ENCODE measurements at regions not wholly inside any gene's neighbourhood (a gene's known extent, or its start where the extent isn't known, plus 50 kb on each side); places are given as distances from the start of the nearest gene placed in this dataset.

DNA sequence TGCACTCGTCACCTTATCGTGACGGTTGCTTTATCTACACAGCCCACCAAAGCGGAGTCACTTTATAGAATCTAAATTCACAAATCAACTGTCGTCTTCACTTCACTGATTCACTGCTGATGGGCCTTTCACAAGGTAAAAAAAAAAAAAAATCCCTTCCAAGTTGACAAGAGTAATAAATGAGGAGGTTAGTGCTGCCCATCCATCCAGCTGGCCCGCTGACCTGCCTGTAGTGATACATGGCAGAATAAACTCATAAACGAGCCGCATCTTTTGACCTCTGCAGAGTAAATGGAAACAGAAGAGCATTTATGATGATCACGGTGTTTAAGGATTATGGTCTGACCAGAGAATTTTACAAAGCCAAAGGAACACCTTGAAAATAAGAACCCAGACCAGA, 227.3 kb upstream of the IRX5 start:
- Mint-ChIP-seq H3K4me3 (no peak overlapping the region), H3K27me3 (ENCODE audit: insufficient read depth, low read depth, poor library complexity) (peaks cover 2% of the 10 kb centered on the region), H3K4me1 (peaks cover 4% of the 10 kb centered on the region; the same call in 1 of the 3 replicates), H3K36me3 (ENCODE audit: low read depth) (no peaks in the 10 kb centered on the region), H3K9me3 (peaks cover 4% of the 10 kb centered on the region; the same call in 1 of the 3 replicates), H3K27ac (no peak overlapping the region)
- Histone ChIP-seq H4K20me1 (replicated peaks; ENCODE audit: insufficient read depth) (no peaks in the 10 kb centered on the region), H3K36me3 (ENCODE audit: insufficient read depth) (no peaks in the 10 kb centered on the region), H3K27ac (ENCODE audit: low read depth) (no peak overlapping the region), H3K27me3 (ENCODE audit: insufficient read depth) (no peaks in the 10 kb centered on the region), H3K9me2 (ENCODE audit: insufficient read depth) (no peaks in the 10 kb centered on the region), H3K79me2 (replicated peaks; ENCODE audit: insufficient read depth) (no peaks in the 10 kb centered on the region), H3K4me2 (no peak overlapping the region), H2AFZ (no peak overlapping the region), H3F3A (replicated peaks; ENCODE audit: low read depth) (no peaks in the 10 kb centered on the region), H3K4me3 (no peak overlapping the region), H3K4me1 (ENCODE audit: insufficient read depth) (no peaks in the 10 kb centered on the region)
- ATAC-seq (no peak), DNase-seq (ENCODE audit: low spot score) (no peak)
- TF ChIP-seq, protein P1, sequence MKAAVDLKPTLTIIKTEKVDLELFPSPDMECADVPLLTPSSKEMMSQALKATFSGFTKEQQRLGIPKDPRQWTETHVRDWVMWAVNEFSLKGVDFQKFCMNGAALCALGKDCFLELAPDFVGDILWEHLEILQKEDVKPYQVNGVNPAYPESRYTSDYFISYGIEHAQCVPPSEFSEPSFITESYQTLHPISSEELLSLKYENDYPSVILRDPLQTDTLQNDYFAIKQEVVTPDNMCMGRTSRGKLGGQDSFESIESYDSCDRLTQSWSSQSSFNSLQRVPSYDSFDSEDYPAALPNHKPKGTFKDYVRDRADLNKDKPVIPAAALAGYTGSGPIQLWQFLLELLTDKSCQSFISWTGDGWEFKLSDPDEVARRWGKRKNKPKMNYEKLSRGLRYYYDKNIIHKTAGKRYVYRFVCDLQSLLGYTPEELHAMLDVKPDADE (IDR thresholded peaks at IDR 0.05) = no peak
- TF ChIP-seq NANOG (IDR thresholded peaks at IDR 0.05; ENCODE audit: borderline replicate concordance) = no peak
- TF ChIP-seq, protein P2, sequence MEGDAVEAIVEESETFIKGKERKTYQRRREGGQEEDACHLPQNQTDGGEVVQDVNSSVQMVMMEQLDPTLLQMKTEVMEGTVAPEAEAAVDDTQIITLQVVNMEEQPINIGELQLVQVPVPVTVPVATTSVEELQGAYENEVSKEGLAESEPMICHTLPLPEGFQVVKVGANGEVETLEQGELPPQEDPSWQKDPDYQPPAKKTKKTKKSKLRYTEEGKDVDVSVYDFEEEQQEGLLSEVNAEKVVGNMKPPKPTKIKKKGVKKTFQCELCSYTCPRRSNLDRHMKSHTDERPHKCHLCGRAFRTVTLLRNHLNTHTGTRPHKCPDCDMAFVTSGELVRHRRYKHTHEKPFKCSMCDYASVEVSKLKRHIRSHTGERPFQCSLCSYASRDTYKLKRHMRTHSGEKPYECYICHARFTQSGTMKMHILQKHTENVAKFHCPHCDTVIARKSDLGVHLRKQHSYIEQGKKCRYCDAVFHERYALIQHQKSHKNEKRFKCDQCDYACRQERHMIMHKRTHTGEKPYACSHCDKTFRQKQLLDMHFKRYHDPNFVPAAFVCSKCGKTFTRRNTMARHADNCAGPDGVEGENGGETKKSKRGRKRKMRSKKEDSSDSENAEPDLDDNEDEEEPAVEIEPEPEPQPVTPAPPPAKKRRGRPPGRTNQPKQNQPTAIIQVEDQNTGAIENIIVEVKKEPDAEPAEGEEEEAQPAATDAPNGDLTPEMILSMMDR (conservative IDR thresholded peaks at IDR 0.05; ENCODE audit: low read depth in 2 of 2) = no peak
- no peak for TF ChIP-seq JUNB (IDR thresholded peaks at IDR 0.05; ENCODE audit: unreplicated experiment)
- TF ChIP-seq CREB1 (CRISPR knock-in tag; IDR thresholded peaks at IDR 0.05; ENCODE audit: low read depth) = no peak
- no peak for TF ChIP-seq ZNF114 (CRISPR knock-in tag; IDR thresholded peaks at IDR 0.05)
- TF ChIP-seq ZNF331 (CRISPR knock-in tag; IDR thresholded peaks at IDR 0.05; ENCODE audit: low read depth) = no peak
- TF ChIP-seq STAT1 (IDR thresholded peaks at IDR 0.05; ENCODE audit: unreplicated experiment) = no peak
- no peak for TF ChIP-seq EZH2 (IDR thresholded peaks at IDR 0.05; ENCODE audit: low read depth, unreplicated experiment)
- no peak for TF ChIP-seq POLR2AphosphoS5 (IDR thresholded peaks at IDR 0.05; ENCODE audit: low read depth)
- TF ChIP-seq, protein P3, sequence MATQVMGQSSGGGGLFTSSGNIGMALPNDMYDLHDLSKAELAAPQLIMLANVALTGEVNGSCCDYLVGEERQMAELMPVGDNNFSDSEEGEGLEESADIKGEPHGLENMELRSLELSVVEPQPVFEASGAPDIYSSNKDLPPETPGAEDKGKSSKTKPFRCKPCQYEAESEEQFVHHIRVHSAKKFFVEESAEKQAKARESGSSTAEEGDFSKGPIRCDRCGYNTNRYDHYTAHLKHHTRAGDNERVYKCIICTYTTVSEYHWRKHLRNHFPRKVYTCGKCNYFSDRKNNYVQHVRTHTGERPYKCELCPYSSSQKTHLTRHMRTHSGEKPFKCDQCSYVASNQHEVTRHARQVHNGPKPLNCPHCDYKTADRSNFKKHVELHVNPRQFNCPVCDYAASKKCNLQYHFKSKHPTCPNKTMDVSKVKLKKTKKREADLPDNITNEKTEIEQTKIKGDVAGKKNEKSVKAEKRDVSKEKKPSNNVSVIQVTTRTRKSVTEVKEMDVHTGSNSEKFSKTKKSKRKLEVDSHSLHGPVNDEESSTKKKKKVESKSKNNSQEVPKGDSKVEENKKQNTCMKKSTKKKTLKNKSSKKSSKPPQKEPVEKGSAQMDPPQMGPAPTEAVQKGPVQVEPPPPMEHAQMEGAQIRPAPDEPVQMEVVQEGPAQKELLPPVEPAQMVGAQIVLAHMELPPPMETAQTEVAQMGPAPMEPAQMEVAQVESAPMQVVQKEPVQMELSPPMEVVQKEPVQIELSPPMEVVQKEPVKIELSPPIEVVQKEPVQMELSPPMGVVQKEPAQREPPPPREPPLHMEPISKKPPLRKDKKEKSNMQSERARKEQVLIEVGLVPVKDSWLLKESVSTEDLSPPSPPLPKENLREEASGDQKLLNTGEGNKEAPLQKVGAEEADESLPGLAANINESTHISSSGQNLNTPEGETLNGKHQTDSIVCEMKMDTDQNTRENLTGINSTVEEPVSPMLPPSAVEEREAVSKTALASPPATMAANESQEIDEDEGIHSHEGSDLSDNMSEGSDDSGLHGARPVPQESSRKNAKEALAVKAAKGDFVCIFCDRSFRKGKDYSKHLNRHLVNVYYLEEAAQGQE (IDR thresholded peaks at IDR 0.05; ENCODE audit: unreplicated experiment) = no peak
- TF ChIP-seq, protein P4, sequence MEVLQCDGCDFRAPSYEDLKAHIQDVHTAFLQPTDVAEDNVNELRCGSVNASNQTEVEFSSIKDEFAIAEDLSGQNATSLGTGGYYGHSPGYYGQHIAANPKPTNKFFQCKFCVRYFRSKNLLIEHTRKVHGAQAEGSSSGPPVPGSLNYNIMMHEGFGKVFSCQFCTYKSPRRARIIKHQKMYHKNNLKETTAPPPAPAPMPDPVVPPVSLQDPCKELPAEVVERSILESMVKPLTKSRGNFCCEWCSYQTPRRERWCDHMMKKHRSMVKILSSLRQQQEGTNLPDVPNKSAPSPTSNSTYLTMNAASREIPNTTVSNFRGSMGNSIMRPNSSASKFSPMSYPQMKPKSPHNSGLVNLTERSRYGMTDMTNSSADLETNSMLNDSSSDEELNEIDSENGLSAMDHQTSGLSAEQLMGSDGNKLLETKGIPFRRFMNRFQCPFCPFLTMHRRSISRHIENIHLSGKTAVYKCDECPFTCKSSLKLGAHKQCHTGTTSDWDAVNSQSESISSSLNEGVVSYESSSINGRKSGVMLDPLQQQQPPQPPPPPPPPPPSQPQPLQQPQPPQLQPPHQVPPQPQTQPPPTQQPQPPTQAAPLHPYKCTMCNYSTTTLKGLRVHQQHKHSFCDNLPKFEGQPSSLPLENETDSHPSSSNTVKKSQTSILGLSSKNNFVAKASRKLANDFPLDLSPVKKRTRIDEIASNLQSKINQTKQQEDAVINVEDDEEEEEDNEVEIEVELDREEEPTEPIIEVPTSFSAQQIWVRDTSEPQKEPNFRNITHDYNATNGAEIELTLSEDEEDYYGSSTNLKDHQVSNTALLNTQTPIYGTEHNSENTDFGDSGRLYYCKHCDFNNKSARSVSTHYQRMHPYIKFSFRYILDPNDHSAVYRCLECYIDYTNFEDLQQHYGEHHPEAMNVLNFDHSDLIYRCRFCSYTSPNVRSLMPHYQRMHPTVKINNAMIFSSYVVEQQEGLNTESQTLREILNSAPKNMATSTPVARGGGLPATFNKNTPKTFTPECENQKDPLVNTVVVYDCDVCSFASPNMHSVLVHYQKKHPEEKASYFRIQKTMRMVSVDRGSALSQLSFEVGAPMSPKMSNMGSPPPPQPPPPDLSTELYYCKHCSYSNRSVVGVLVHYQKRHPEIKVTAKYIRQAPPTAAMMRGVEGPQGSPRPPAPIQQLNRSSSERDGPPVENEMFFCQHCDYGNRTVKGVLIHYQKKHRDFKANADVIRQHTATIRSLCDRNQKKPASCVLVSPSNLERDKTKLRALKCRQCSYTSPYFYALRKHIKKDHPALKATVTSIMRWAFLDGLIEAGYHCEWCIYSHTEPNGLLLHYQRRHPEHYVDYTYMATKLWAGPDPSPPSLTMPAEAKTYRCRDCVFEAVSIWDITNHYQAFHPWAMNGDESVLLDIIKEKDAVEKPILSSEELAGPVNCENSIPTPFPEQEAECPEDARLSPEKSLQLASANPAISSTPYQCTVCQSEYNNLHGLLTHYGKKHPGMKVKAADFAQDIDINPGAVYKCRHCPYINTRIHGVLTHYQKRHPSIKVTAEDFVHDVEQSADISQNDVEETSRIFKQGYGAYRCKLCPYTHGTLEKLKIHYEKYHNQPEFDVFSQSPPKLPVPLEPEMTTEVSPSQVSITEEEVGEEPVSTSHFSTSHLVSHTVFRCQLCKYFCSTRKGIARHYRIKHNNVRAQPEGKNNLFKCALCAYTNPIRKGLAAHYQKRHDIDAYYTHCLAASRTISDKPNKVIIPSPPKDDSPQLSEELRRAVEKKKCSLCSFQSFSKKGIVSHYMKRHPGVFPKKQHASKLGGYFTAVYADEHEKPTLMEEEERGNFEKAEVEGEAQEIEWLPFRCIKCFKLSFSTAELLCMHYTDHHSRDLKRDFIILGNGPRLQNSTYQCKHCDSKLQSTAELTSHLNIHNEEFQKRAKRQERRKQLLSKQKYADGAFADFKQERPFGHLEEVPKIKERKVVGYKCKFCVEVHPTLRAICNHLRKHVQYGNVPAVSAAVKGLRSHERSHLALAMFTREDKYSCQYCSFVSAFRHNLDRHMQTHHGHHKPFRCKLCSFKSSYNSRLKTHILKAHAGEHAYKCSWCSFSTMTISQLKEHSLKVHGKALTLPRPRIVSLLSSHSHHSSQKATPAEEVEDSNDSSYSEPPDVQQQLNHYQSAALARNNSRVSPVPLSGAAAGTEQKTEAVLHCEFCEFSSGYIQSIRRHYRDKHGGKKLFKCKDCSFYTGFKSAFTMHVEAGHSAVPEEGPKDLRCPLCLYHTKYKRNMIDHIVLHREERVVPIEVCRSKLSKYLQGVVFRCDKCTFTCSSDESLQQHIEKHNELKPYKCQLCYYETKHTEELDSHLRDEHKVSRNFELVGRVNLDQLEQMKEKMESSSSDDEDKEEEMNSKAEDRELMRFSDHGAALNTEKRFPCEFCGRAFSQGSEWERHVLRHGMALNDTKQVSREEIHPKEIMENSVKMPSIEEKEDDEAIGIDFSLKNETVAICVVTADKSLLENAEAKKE (CRISPR knock-in tag; IDR thresholded peaks at IDR 0.05) = no peak
- no peak for TF ChIP-seq EZH2phosphoT487 (IDR thresholded peaks at IDR 0.05; ENCODE audit: unreplicated experiment)
